Left ventricle myocardium superior (tissue), 1 donor: ENCODE measurements at regions not wholly inside any gene's neighbourhood (a gene's known extent, or its start where the extent isn't known, plus 50 kb on each side); places are given as distances from the start of the nearest gene placed in this dataset.
"Not testable (repeated sequence)": the region's sequence is repeated elsewhere in the genome, so short reads cannot be mapped to it uniquely, and the experiment has no call there.

Experiments used
- ATAC-seq: fragments of 200-7000 bp; cut with Tn5 transposase; one replicate; pipeline ENCODE4 v1.9.1; 2020; ENCODE audit warnings: mild to moderate bottlenecking, moderate library complexity
- DNase-seq: peaks from one replicate; pipeline ENCODE4 v3.0.0-alpha.2; 2020
- intact Hi-C: fragments of 100-400 bp; cut with micrococcal nuclease; formaldehyde crosslinking; loops from one replicate; pipeline ENCODE4 v1.11.0; 2022
- donor health status: DM: no; HTN: yes; CAD: no; lungs with severe emphysema.

DNA sequence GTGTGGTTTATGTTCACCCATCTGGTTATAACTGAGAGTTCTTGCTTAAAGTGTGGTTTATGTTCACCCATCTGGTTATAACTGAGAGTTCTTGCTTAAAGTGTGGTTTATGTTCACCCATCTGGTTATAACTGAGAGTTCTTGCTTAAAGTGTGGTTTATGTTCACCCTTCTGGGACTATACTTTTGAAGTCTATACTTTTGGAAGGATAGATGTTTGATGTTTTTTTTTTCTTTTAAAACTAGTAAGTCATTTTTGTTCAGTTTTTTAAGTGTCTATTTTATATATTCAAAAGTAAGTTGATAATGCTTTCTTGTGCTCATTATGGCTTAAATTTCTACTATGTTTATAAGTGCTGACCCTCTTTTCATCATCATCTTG lies 155.3 kb downstream of the SYT15 start:
- ATAC-seq, intact Hi-C loops, DNase-seq: not testable (repeated sequence)

DNA sequence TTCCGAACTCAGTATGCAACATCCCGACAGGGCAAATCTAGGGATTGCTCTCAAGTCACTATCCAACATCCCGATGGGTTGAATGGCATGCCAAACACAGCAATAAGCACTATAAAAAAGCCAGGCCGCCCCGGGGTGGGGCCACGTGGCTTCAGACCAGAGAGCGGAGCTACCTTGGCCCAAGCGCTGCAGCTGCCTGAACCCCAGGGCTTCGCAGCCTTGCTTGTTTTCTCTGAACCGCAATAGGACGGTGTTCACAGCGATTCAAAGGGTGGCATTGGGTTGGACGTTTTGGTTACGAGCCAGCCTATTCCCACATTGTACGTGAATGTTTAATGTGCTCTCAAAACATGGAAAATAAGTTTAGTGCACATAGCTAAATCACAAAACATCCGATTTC lies 161.0 kb downstream of the SYT15 start:
- ATAC-seq, intact Hi-C loops, DNase-seq: not testable (repeated sequence)

DNA sequence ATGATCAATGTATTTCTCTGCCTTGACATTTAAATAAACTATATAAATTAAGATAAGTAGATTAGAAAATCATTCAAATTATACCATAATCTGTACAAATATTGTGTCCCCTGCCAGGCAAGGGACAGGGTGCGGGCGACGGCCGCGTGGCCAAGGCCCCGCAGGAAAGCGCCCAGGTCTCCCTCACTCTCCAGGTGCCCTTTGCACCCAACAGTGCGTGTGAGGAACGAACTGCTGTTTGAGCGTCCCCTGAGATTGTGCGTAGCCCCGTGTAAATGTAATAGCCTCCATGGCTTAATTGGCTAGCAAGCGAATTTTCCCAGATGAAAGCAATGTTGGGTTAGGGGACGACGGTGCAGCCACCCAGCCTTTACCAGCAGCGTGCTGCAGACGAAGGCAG lies 161.4 kb downstream of the SYT15 start:
- intact Hi-C loops, ATAC-seq, DNase-seq: not testable (repeated sequence)

DNA sequence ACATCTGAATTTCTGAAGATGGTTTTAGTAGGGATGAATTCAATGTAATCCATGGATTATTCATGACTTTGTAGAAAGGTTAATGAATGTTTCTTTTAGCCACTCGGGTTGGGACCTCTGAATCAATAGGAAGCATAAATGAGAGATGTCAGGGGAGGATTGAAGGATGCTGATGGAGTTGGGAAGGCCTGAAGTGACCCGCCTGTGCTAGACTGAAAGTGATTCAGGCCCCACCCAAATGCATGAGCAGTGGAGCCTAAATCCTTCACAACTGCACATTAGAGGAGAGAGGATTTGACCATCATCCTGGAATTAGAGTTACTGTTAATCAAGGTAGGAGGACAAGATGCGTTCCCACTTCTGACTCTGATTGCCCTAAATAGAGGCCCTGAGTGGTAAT lies 162.2 kb upstream of the PTPN20 start:
- DNase-seq, intact Hi-C loops, ATAC-seq: not testable (repeated sequence)

DNA sequence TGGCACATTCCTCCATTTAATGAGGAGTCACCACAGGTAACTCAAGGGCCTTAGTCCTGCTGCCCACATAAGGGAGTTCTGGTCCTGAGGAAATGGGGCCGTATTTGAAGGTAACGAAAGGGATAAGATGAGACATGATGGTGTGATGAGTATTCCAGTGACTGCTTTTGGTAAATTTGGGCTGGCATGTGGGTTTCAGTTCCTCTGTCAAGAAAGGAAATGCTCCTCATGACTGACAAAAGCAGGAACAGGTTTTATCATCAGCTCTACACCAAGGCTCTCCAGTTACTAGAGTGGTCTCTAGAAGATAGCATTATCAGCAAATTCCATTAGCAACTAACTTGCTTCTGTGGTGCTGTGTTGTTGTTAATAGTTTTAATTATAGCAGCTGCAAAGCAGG lies 161.8 kb upstream of the PTPN20 start:
- DNase-seq, ATAC-seq, intact Hi-C loops: not testable (repeated sequence)

DNA sequence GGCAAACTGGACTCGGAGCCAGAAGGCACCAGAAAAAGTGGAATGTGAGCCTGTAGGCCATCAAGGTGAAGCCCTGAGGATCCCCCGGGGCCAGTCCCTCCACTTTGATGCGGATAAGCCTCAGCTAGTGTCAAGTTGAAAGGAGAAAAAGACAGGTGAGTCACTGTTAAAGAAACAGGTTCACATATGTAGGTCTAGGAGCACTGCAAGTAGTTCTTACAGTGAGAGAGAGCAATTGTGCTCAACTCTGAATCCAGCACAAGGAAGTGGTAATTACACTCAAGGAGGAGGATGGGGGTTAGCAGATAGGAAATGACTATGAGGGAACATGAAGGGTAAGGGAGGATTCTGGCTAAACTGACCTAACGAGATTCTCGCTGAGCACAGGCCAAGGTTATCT lies 157.5 kb upstream of the PTPN20 start:
- ATAC-seq, intact Hi-C loops, DNase-seq: not testable (repeated sequence)

DNA sequence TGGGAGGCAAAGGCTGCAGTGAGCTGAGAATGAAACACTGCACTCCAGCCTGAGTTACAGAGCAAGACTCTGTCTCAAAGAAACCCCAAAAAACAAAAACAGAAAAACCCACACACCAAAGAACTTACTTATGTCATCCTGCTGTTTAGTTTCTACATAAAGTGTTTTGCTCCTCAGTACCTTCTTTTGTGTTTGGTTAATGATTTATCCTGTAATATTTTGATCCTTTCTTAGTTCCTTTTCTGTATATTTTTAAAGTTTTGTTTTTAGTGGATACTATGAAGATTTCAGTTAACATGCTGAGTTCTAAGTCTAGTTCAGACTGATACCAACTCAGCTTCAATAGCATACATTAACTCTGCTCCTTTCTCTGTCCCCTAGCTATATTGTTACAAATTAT lies 149.8 kb upstream of the PTPN20 start:
- ATAC-seq, intact Hi-C loops, DNase-seq: not testable (repeated sequence)

DNA sequence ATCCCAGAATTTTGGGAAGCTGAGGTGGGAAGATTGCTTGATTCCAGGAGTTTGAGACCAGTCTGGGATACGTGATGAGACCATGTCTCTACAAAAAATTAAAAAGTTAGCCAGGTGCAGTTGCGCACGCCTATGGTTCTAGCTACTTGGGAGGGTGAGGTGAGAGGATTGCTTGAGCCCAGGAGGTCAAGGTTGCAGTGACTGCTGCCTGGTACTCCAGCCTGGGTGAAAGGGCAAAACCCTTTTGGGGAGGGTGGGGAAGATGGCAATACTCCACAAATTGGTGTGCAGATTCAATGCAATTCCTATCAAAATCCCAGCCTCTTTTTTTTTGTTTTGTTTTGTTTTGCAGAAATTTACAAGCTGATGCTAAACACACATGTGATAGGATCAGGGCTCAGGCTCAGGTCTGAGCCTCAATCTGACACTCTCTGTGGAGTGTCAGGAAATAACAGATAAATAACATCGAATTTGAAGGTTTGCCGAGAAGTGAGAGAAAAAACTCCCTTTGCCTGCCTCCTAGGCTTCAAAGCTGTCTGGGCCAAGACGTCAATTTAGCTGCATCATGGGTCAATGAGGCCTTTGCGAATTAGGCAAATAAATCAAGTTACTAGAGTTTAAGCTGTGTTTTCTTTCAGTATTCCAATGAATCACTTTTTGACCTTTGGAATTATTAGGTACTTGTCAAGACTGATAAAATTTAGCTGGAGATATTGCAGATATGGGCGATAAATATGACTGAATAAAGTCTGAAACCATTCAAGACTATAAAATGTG lies 142.5 kb upstream of the PTPN20 start:
- intact Hi-C loops, ATAC-seq, DNase-seq: not testable (repeated sequence)

DNA sequence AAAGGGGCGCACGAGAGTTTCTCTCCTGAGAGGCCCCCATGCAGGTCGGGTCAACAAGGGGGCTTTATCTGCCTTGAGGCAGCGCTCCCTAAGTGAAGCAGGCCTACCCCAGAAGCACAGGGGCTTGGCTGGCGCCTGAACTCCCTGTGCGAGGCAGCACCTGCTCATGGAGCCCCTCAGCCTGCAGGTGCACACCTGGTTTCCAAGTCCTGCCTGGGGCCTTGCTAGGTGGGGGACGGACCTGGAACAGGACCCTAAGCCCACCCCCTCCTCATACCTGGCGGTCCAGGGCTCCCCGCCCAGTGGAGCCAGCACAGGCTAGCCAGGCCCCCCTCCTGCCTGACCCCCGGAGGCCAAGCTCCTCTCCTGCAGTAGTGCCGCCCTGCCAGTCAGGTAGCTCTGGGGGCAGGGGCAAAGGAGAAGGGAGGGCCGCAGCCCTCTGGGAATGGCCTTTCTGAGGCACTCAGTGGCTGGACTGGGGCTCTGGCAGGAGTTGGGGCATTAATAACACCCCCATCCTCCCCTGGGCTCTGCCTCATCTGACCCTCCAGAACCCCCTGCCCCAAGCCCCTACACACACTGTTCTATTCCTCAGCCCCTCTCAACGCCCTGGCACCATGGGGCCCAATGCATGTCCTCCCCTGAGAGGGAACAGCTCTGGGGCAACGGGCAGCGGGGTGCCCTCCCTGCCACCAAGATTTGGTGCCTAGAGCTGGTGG lies 137.9 kb upstream of the PTPN20 start:
- DNase-seq, ATAC-seq, intact Hi-C loops: not testable (repeated sequence)

DNA sequence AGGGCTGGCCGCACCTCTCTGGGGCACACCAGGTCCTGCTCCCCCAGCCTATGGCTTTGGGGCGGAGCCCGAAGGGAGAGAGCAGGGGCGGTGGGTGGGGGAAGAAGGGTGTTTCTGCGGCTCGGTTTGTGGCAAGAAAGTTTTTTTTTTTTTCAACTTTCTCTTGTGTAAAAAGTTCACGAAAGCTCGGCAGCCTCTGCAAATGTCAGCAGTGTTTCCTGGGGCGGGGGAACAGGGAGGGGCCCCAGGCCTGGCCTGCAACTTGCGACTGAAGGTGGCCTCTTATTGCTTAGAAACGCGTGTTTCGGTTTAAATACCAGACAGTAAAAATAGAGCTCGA lies 137.4 kb upstream of the PTPN20 start:
- ATAC-seq, DNase-seq, intact Hi-C loops: not testable (repeated sequence)

DNA sequence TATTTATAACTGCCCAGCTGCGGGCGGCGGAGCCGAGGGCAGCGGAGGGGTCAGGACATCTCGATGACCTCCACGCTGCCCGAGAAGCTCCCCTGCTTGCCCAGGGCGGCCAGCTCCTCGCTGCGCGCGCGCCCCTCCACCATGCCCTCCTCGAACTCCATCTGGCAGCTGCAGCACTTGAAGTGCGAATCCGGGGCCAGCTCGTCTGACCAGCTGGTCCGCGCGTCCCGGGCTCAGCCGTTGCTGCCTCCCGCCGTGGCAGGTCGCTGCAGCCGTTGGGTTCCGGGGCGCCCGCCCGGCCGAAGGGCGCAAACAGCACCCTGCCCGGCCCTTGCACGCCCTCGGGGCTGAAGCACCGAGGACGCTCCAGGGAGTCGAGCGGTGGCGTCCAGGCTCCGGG lies 136.9 kb upstream of the PTPN20 start:
- intact Hi-C loops, ATAC-seq: not testable (repeated sequence)

DNA sequence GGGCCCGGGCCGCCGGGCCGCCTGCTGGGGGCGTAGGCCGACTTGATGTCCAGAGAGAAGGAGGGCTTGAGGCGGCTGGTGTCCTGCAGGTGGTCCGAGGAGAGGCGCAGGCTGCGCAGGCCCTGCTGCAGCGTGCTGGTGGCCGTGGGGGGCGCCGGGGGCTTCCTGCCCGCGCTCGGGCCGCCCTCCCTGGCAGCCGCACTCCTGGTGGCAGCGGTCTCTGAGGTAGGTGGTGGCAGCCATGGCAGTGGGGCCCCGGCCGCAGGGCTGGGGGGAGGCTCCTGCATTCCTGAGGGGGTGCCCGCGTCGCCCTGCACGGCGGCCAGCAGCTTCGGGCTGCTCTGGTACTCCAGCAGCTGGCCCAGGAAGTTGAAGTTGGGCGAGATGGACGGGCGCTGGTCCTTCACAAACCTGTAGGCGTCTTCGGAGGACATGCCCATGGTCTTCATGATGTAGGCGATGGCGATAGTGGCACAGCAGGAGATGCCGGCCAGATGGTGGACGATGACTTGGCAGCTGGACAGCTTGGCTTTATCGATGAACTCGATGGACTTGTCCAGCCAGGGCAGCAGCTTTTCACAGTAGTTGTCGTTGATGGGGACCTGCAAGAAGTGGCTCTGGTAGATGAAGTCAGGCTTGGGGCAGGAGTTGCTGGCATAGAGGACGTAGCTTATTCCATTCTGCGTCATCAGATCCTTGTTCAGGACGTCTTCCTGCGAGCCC lies 136.1 kb upstream of the PTPN20 start:
- ATAC-seq, DNase-seq, intact Hi-C loops: not testable (repeated sequence)

More for the DNA sequence above, 136.9 kb upstream of the PTPN20 start:
- DNase-seq = not testable (repeated sequence)

DNA sequence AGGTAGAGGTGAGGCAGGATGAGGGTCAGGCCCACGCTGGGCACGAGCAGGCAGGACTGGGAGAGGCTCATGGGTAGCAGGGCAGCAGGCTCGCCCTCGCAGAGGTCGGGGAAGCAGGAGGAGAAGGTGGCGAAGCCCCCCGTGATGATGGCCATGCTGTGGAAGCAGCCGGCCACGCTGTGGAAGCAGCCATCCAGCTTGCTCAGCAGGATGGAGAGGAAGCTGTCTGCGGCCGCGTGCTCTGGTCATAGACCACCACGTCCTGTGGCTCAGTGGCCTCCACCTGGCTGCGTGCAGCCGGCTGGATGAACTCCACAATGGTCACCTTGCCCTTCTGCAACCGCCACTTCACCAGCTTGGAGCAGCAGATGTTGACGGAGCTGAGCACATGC lies 135.6 kb upstream of the PTPN20 start:
- ATAC-seq, DNase-seq, intact Hi-C loops: not testable (repeated sequence)

DNA sequence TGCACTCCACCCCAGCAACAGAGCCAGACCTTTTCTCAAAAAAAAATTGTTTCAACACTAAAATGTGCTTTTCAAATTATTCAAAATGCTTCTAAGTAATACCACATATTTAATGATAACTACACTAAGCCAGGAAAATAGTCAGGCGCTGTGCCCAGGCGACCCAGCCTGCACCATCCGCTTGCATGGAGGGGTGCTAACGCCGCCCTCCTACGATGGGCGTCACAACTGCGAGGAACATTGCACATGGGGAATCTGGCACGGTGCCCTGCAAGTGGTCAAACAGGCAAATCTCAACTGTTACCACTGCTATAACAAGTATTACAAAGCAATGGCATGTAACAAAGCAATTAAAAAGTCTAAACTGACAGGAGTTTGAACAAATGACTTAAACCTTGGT lies 131.7 kb upstream of the PTPN20 start:
- intact Hi-C loops = not testable (repeated sequence)
- DNase-seq = peak; percentile 52
- ATAC-seq = peak; percentile 28

DNA sequence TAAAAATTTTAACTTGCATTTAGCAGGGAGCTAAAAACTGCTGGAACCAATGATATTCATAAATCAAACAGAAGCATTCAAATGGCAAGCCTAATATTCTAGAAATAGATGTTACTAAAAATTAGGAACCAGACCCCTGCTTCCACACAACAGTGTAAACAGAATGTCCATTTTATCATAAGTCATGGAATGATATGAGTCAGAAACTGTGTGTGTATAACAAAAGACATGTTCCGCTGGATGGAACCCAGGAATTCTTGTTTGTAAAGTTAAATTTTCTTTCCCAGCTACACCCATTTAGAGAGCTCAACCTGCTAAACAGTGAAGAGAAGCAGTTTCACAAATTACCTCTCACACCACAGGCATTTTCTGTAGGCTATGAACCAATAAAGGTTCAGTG lies 131.1 kb upstream of the PTPN20 start:
- ATAC-seq, DNase-seq, intact Hi-C loops: not testable (repeated sequence)

DNA sequence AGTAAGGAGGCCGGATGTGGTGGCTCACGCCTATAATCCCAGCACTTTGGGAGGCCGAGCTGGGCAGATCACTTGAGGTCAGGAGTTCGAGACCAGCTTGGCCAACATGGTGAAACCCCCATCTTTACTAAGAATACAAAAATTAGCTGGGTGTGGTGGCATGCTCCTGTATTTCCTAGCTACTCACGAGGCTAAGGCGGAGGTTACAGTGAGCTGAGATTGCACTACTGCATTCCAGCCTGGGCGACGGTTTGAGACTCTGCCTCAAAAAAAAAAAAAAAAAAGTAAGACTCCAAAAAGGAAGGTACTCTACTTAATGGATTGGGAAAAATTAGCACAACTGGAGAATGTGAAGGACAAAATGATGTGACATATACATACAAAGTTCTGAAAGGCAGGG lies 130.2 kb upstream of the PTPN20 start:
- intact Hi-C loops, DNase-seq, ATAC-seq: not testable (repeated sequence)

DNA sequence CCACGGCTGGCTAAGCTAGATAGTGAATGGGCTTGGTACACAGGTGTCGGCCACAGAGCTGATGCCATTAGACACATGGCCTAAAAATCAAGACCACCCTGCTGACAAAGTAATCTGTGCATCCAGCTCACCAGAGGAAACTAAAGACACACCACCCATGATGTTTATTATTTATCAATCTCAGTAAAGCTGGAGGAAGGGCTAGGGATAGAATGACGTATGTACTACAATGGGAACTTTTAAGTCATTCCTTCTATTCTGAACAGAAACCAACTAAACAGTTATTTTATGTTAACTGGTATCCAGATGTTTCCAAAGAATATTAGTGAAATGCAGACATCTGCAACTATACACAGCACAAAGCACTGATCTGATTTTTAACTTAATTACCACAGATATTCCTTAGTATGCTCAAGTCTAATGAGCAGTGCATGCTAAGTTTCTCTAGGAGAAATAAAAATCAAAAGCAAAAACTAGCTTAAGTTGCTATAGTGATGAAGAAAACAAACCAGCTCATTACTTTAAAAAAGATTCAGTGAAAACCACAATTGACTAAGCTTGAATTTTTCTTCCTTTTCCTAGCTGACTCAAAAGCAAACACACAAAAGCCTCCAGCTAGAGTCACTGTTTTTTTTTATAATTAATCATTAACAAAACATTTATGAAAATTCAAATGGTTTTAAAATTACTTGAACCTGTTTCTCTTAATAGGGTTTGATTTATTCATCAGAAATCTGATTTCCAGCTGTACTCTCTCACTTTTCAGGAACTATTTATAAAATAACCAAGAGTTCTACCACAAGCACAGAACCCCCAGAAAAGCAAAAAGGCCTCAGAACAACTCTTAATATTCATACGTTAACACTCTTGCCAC lies 129.0 kb upstream of the PTPN20 start:
- ATAC-seq, DNase-seq, intact Hi-C loops: not testable (repeated sequence)

DNA sequence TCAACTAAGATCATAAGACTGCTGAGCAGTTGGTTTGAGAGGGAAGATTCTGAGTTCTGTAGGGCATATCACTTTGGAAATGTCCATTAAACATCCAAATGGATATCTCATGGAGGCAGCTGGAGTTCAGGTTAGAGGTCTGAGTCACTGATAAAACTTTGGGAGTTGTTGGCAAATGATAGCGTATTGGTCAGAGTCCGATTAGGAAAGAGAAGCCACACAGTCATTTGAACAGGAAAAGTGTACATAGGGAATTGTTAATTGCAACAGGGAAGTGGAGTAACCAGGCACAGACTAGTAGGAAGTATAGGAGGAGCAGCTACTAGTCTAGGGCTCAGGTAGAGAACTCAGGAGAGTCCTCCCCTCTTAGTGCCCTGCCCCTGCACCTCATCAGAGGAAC lies 126.6 kb upstream of the PTPN20 start:
- ATAC-seq, DNase-seq, intact Hi-C loops: not testable (repeated sequence)

DNA sequence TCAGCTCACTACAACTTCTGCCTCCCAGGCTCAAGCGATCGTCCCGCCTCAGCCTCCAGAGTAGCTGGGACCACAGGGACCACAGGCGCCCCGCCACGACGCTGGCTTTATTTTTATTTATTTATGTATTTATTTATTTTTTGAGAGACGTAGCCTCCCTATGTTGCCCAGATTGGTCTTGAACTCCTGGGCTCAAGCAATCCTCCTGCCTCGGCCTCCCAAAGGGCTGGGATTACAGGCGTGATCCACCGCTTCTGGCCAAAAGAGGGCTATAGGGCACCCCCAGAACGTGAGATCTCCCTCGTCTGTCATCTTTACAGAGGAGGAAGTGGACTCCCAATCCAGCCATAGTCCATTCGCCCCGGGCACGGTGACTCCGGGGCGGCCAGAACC lies 125.1 kb upstream of the PTPN20 start:
- ATAC-seq, intact Hi-C loops: not testable (repeated sequence)
- DNase-seq = peak; percentile 34
